Dendritic cell treated with granulocyte-macrophage colony-stimulating factor and Interleukin-4, amounts not matched to agents 40 ng/mL and 50 ng/mL, for 4 days (primary cell): ENCODE measurements at regions not wholly inside any gene's neighbourhood (a gene's known extent, or its start where the extent isn't known, plus 50 kb on each side); places are given as distances from the start of the nearest gene placed in this dataset.

ENCODE experiments used
- H3K27ac Mint-ChIP-seq: one replicate; pipeline ENCODE4 v1.8.0; 2022; ENCODE audit warnings: mild to moderate bottlenecking, mixed read lengths
- H3K27me3 Mint-ChIP-seq: one replicate; pipeline ENCODE4 v1.8.0; 2022; ENCODE audit warnings: mild to moderate bottlenecking, mixed read lengths
- H3K36me3 Mint-ChIP-seq: one replicate; pipeline ENCODE4 v1.8.0; 2022; ENCODE audit warnings: low read depth, mixed read lengths
- H3K4me1 Mint-ChIP-seq: one replicate; pipeline ENCODE4 v1.8.0; 2022; ENCODE audit warnings: low read depth, mixed read lengths
- H3K4me3 Mint-ChIP-seq: one replicate; pipeline ENCODE4 v1.8.0; 2022; ENCODE audit warnings: mild to moderate bottlenecking, moderate library complexity, mixed read lengths
- H3K9me3 Mint-ChIP-seq: one replicate; pipeline ENCODE4 v1.8.0; 2022; ENCODE audit warnings: mixed read lengths
- intact Hi-C: fragments of 100-400 bp; cut with micrococcal nuclease; formaldehyde crosslinking; loops from one replicate; pipeline ENCODE4 v1.15.0; 2022

DNA sequence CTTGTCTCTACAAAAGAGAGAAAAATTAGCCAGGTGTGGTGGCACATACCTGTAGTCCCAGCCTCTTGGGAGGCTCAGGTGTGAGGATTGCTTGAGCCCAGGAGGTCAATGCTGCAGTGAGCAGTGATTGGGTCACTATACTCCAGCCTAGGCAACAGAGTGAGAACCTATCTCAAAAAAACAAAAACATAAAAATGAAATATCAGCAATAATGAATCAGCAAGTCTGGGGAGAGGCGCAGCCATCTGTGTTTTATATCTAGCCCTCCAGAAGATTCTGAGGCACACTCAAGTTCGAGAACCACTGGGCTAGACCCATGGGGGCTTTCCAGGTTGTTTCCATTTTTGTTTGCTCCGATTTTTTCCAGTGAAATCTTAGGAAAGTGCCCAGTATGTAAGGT, 88.1 kb upstream of the BCL6 start:
- Mint-ChIP-seq H3K4me3 (no peak overlapping the region), H3K27me3 (peaks cover 7% of the 10 kb centered on the region), H3K4me1 (peaks cover 26% of the 10 kb centered on the region), H3K27ac (no peak overlapping the region), H3K36me3 (peaks cover 6% of the 10 kb centered on the region), H3K9me3 (peaks cover 13% of the 10 kb centered on the region)
- intact Hi-C loops = no loop called here

GRCh38 chr3:187833799-187834578, 88.7 kb upstream of the BCL6 start:
- Mint-ChIP-seq H3K36me3 (peaks cover 6% of the 10 kb centered on the region), H3K27ac (no peak overlapping the region), H3K4me3 (no peak overlapping the region), H3K27me3 (peaks cover 7% of the 10 kb centered on the region), H3K9me3 (peaks cover 13% of the 10 kb centered on the region), H3K4me1 (peaks cover 24% of the 10 kb centered on the region)
- intact Hi-C loops = no loop called here

GRCh38 chr3:187836823-187837770, 91.8 kb upstream of the BCL6 start:
- intact Hi-C loops = no loop called here
- Mint-ChIP-seq H3K9me3 (peaks cover 13% of the 10 kb centered on the region), H3K27ac (no peak overlapping the region), H3K4me3 (no peak overlapping the region), H3K4me1 (peaks cover 18% of the 10 kb centered on the region), H3K27me3 (peaks cover 9% of the 10 kb centered on the region), H3K36me3 (peaks cover 6% of the 10 kb centered on the region)

- intact Hi-C loops = no loop called here
These were observed 92.8 kb upstream of the BCL6 start for GRCh38 chr3:187838016-187838540.

GRCh38 chr3:187839422-187839821, 94.2 kb upstream of the BCL6 start:
- H3K27ac Mint-ChIP-seq = no peak overlapping the region
- peaks cover 11% of the 10 kb centered on the region for H3K9me3 Mint-ChIP-seq
- H3K4me1 Mint-ChIP-seq = peaks cover 8% of the 10 kb centered on the region
- peaks cover 6% of the 10 kb centered on the region for H3K36me3 Mint-ChIP-seq
- no peak overlapping the region for H3K4me3 Mint-ChIP-seq
- peaks cover 9% of the 10 kb centered on the region for H3K27me3 Mint-ChIP-seq
- intact Hi-C loops = no loop called here

More at GRCh38 chr3:187838016-187838540, 92.8 kb upstream of the BCL6 start:
- H3K4me3 Mint-ChIP-seq = no peak overlapping the region
- H3K27me3 Mint-ChIP-seq = peaks cover 9% of the 10 kb centered on the region
- no peak overlapping the region for H3K27ac Mint-ChIP-seq
- peaks cover 6% of the 10 kb centered on the region for H3K36me3 Mint-ChIP-seq
- H3K4me1 Mint-ChIP-seq = peaks cover 18% of the 10 kb centered on the region
- peaks cover 13% of the 10 kb centered on the region for H3K9me3 Mint-ChIP-seq

DNA sequence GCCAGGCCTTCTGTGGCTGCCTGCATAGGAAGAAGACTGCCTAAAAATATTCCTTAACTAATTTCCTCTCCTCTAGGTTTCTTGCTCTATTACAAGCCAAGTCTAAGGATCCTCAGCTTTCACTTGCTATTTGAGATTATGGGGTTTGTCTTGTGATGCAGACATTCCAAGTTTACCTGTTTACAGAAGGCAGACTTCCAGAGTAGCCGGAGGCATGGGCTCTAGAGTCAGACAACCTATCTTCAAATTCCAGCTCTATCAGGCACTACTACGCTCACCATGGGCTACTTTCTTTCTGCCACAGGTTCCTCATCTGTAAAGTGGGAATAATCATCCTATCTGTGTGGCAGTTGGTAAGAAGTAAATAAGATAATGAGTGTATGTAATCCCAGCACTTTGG, 95.6 kb upstream of the BCL6 start:
- no peaks in the 10 kb centered on the region for H3K36me3 Mint-ChIP-seq
- intact Hi-C loops = no loop called here
- no peak overlapping the region for H3K27ac Mint-ChIP-seq
- H3K4me1 Mint-ChIP-seq = peaks cover 8% of the 10 kb centered on the region
- peaks cover 6% of the 10 kb centered on the region for H3K27me3 Mint-ChIP-seq
- H3K4me3 Mint-ChIP-seq = no peak overlapping the region
- no peaks in the 10 kb centered on the region for H3K9me3 Mint-ChIP-seq

- Mint-ChIP-seq H3K9me3 (no peaks in the 10 kb centered on the region), H3K36me3 (no peaks in the 10 kb centered on the region), H3K27ac (no peak overlapping the region), H3K27me3 (peaks cover 7% of the 10 kb centered on the region), H3K4me1 (peaks cover 8% of the 10 kb centered on the region), H3K4me3 (no peak overlapping the region)
- intact Hi-C loops = no loop called here
These were observed 96.3 kb upstream of the BCL6 start for GRCh38 chr3:187841560-187841959.

DNA sequence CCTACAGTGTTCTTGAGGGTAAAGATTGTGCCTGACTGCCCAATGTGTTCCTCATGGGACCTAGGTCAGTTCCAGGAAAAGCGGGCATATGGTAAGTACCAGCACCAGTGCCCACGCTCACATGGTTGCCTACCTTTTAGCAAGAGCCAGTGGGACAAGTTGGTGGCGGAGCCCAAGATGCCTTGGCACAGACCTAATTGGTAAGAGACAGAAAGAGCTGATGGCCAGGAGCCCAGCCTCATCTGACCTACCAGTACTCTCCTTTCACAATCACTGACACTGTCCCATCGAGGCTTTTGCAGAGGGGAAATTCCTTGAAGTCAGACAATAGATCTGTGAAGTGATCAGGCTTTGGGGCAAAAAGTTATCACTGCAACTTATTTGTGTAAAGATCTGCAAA, 98.4 kb upstream of the BCL6 start:
- intact Hi-C loops = no loop called here
- Mint-ChIP-seq H3K36me3 (no peaks in the 10 kb centered on the region), H3K4me1 (peaks cover 8% of the 10 kb centered on the region), H3K4me3 (no peak overlapping the region), H3K9me3 (no peaks in the 10 kb centered on the region), H3K27me3 (peaks cover 3% of the 10 kb centered on the region), H3K27ac (no peak overlapping the region)

DNA sequence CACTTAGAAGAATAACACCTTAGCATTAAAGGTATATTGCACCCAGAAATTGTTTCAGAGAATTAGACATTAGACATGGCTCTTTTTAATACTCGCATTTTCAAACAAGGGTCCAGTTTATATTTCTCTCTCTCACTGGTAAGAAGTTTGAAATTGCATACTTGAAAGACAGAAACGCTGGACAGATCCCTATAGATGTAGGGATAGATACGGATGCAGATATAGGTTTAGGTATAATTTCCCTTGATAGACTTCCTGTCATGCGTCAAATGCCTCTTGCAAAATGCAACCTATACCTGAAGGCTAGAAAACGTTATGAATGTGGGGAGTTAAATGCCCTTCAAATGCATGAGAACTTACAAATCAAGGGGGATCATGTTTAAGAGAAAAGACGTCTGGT, 99.4 kb upstream of the BCL6 start:
- H3K4me1 Mint-ChIP-seq = peaks cover 6% of the 10 kb centered on the region
- H3K27me3 Mint-ChIP-seq = peaks cover 3% of the 10 kb centered on the region
- H3K4me3 Mint-ChIP-seq = no peak overlapping the region
- H3K9me3 Mint-ChIP-seq = no peaks in the 10 kb centered on the region
- no peak overlapping the region for H3K27ac Mint-ChIP-seq
- intact Hi-C loops = no loop called here
- H3K36me3 Mint-ChIP-seq = no peaks in the 10 kb centered on the region

DNA sequence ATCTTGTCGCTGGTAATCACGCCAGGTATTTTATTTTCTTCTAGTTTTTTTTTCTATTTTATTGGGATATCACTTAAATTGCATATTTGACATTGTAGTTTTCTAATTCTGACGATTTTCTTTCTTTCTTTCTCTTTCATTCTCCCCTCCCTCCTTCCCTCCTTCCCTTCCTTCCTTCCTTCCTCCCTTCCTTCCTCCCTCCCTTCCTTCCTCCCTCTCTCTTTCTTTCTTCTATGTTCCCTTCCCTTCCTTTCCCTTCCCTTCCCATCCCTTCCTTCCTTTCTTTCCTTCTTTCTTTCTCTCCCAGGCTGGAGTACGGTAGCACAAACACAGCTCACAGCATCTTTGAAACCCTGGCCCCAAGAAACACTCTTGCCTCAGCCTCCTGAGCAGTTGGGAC, 100.6 kb upstream of the BCL6 start:
- no peak overlapping the region for H3K4me3 Mint-ChIP-seq

DNA sequence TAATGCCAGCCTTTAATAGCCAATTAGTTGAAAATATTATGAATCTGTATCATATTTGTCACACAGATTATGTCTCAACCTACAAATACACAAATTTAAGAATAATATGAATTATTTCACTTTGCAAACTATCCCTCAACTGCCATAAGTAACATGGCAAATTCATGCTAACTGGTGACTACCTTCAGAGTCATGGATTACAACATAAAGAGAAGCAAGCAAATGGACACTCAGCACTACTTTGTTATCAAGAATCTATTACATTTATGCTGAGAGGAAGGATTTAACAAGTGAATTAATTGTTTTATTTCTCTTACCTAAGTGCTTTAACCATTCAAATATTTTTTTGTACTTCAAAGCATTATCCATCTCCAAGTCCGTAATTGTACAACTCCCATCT, 103.1 kb upstream of the BCL6 start:
- Mint-ChIP-seq H3K4me1 (peaks cover 24% of the 10 kb centered on the region), H3K27me3 (peaks cover 2% of the 10 kb centered on the region), H3K36me3 (no peaks in the 10 kb centered on the region), H3K27ac (no peak overlapping the region), H3K9me3 (no peaks in the 10 kb centered on the region), H3K4me3 (no peak overlapping the region)
- intact Hi-C loops = no loop called here

More for the DNA sequence above, 100.6 kb upstream of the BCL6 start:
- no peaks in the 10 kb centered on the region for H3K36me3 Mint-ChIP-seq
- H3K4me1 Mint-ChIP-seq = peaks cover 17% of the 10 kb centered on the region
- intact Hi-C loops = no loop called here
- H3K27ac Mint-ChIP-seq = no peak overlapping the region
- no peaks in the 10 kb centered on the region for H3K9me3 Mint-ChIP-seq
- peaks cover 2% of the 10 kb centered on the region for H3K27me3 Mint-ChIP-seq

- Mint-ChIP-seq H3K27me3 (peaks cover 2% of the 10 kb centered on the region), H3K27ac (no peak overlapping the region)
These were observed 103.9 kb upstream of the BCL6 start for GRCh38 chr3:187849016-187849654.

DNA sequence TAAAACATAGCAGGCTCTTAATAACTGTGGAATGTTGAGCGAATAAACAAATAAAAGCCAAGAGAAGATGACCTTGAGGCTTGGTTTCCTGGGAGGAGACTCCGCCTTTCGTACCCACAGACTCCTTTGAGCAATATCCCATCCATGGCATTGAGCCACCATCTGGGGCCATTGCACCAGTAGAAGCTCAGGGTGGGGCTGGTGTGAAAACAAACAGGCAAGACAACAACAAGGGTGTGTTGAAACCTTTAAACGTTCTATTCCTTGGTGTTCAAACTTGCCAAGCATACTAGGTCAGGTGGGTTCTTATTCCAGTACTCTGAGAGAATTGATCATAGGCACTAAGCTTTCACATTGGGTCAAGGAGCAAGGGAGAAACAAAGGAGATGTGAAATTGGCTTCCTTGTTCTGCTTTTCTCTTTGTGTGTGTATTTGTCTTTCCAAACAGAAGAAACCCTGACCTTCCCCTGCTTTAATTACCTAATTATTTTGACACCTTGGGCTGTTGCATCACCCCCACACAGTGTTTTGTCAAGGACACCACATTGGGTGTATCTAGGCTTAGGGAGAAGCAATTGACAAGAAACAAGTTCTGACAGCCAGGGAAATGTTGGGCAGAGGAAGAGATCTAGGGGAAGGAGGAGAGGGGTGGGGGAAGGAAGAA, 105.1 kb upstream of the BCL6 start:
- H3K4me1 Mint-ChIP-seq = peaks cover 27% of the 10 kb centered on the region
- H3K9me3 Mint-ChIP-seq = no peaks in the 10 kb centered on the region
- H3K4me3 Mint-ChIP-seq = peak overlapping the region; percentile 4
- H3K27me3 Mint-ChIP-seq = peaks cover 2% of the 10 kb centered on the region
- peak overlapping the region; percentile 7 for H3K27ac Mint-ChIP-seq
- no peaks in the 10 kb centered on the region for H3K36me3 Mint-ChIP-seq
- intact Hi-C loops = no loop called here

More at GRCh38 chr3:187849016-187849654, 103.9 kb upstream of the BCL6 start:
- Mint-ChIP-seq H3K4me1 (peaks cover 27% of the 10 kb centered on the region), H3K9me3 (no peaks in the 10 kb centered on the region), H3K36me3 (no peaks in the 10 kb centered on the region), H3K4me3 (no peak overlapping the region)
- intact Hi-C loops = no loop called here
